Activated CD4-positive, alpha-beta T cell treated with anti-CD3 and anti-CD28 coated beads, Interleukin-2, amount 50 U/mL, for 4 hours (primary cell): ENCODE measurements at regions not wholly inside any gene's neighbourhood (a gene's known extent, or its start where the extent isn't known, plus 50 kb on each side); places are given as distances from the start of the nearest gene placed in this dataset.
A peak's percentile ranks its signal among the peaks of the same experiment; 100 is the strongest.

ENCODE experiments used
- DNase-seq, 2 experiments: peaks; one replicate each; pipeline ENCODE4 v3.0.0-alpha.2; 2020

- DNase-seq = no peak
Observed at GRCh38 chr2:8484502-8485283, 197.2 kb upstream of the ID2 start.

GRCh38 chr2:8485736-8486135 is 196.1 kb upstream of the ID2 start:
- no peak for DNase-seq

DNA sequence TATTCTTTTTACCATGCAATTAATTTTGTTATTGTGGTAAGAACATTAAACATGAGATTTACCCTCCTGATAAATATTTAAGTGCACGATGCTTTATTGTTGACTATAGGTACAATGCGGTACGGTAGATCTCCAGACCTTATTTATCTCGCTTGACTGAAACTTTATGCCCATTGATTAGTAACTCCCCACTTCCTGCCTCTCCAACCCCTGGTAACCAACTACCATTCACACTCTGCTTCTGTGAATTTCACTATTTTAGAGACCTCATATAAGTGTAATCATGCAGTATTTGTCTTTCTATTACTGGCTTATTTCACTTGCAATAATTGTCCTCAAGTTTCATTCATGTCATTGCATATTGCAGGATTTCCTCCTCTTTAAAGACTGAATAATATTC is 195.7 kb upstream of the ID2 start:
- no peak for DNase-seq

- DNase-seq = no peak
Observed at GRCh38 chr2:8487461-8487932, 194.4 kb upstream of the ID2 start.

DNA sequence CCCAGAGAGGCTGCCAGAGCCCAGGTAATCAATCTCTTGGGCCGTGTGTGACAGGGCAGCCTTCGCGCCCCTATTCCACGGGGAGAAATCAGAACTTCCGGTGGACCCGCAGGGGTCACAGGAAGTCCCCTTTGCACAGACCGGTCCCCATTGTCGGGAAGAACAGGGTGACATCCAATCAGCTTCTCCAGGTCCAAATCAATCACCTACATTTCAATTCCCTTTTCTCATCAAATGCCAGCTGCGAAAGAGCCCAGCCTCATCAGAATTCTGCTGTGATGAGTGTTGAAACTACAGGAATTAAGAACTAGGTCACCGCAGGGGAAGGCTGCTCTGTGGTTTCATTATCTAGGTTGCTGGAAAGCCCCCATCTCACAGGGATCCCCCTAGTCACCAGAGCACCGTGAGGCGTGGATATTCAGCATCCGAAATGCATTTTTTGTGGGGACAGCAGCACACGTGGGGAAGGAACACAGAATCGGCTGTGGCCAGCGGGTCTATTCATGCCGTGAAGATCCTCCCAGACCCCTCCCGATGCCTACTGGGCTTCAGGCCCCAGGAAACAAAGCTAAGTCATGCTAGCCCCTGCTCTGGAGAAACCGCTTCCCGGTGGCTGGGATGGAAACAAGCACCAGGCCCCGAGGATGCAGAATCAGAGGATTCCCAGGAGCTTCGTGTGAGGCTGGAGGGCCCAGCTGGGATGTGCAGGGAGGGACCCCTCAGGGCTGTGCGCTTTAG is 193.7 kb upstream of the ID2 start:
- DNase-seq = peak; percentile 49 to 56

DNA sequence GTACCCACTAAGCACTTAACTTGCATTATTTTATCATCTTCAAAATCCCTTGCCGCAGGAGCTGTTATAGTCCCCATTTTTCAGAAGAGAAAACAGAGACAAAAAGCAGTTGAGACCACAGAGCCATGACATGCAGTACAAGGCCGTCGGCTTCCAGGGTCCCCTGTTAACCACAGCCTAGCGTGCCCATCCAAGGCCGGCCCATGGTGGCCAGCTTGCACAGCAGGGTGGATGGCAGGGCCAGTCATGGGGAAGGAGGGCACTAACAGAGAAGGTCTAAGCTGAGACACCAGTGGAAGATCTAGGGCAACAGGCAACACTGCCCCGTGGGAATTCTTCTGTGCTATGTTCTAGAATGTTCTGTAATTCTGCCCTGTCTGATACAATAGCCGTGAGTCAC is 192.6 kb upstream of the ID2 start:
- no peak for DNase-seq

DNA sequence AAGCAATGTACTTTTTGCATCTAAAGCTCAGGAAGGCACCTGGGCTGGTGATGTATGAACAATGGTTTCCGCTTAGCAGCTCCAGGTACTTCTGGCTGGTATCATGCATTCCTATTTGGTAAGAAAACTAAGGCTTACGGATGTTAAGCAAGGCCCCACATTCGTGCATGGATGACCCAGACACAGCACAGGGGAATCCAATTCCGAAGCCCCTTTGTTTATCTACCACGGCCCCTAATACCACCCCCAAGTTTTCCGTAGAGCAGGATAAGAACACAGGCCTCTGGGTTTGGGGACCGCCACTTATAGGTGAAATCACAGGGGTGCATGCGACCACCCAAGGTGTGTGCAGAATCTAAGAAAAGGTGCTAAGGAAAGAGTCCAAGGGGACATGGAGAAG is 192.1 kb upstream of the ID2 start:
- no peak for DNase-seq

GRCh38 chr2:8490166-8490721 is 191.6 kb upstream of the ID2 start:
- DNase-seq = no peak

DNA sequence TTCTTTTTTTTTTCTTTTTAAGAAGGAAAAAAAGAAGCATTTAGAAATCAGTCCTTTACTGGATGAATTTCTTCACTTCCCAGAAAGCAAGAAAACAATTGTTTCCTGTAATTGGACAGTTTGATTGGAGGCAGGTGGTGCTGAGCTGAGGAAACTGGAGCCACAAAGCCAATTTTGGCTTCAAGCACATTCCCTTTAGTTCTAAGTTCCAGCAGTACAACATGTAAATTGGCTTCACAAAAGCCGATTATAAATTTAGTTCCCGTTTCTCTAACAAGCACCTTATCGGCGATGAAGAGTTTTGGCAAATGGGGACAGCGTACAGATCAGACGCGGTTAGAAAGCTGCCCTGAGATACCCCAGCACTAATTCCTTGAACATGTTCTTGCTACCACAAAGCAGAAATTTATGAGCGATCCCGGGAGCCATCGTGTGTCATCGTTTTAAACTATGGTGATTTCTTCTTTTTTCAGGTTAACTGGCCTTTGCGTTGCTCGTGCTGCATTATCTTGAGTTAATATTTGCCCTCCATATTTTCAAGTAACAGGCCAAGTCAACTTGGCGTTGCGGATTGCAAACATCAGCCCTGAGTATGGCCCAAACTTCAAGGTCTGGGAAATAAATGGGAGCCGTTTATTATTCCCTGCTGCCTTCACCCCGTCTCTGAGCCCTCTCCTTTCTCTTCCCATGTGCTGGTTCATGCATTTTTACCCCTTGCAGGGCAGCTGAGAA is 190.4 kb upstream of the ID2 start:
- DNase-seq = no peak

GRCh38 chr2:8494151-8494550 is 187.7 kb upstream of the ID2 start:
- DNase-seq = no peak

DNA sequence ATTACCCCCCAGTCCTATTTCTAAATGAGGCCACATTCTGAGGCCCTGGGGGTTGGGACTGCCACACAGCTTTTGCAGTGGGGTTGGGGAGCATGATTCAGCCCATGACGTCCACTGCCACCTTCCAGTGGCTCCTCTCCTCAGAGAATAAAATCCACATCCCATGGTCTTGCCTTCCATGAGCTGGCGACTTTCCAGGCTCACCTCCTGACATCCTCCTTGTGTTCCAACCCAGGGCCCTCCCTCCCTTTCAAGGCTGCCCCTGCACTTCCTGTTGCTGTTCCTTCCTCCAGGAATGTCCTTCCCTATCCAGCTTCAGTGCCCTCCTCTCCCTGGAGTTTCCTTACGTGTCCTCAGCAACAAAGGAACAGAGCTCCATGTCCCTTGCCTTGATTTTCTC is 187.3 kb upstream of the ID2 start:
- no peak for DNase-seq

GRCh38 chr2:8495189-8495989 is 186.5 kb upstream of the ID2 start:
- DNase-seq = no peak

DNA sequence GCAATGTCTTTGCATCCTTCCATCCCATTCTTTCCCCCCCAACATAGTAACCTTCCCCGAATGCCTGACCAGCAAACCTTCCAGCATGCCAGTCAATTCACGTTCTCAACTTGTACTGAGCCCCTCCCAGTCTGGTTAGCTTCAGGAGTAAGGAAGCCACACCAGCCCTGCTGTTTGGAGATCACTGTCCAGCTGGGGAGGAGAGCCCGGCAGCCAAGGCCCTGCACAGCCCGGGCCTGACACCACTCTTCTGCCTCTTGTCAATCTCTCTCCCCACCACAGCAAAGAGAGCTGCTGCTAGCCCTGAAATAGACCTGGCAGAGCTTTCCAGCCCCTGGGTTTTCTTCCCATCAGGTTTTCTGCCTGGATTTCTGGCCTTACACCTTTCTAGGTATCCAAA is 185.8 kb upstream of the ID2 start:
- DNase-seq = no peak

DNA sequence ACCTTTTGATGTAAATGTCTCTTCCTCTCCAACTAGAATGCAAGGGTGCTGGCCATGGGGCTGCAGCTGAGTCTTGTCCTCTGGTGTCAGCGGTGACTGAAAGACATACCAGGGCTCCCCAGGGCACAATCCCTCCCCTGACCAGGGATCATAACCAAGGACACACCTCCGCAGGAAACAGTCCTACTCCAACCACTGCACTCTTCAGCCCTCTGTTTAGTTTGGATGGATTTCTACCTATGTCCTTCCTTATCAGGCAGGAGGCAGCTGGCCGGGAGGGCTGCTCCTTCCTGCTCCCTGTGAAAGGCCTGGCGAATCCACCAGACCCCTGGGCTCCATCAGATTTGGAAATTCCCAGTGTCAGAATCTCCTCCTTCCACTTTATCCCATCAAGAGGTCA is 185.2 kb upstream of the ID2 start:
- no peak for DNase-seq

DNA sequence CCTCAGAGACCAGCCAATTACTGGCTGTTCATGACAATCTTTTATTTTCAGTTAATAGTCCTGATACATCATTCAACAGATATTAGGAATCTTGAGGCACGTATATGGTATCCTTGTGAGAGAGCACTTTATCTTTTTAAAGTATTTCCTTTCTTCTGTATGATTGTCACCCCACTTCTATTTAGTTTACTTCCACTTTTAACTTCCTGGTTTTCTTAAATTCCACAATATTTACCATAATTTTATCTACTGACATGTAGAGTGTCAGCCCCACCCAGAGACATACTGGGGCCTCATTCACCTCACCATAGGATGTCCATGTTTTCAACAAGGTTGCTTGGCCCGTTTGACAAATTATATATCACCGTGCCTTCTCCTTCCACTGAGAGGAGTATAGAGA is 182.9 kb upstream of the ID2 start:
- DNase-seq = no peak

DNA sequence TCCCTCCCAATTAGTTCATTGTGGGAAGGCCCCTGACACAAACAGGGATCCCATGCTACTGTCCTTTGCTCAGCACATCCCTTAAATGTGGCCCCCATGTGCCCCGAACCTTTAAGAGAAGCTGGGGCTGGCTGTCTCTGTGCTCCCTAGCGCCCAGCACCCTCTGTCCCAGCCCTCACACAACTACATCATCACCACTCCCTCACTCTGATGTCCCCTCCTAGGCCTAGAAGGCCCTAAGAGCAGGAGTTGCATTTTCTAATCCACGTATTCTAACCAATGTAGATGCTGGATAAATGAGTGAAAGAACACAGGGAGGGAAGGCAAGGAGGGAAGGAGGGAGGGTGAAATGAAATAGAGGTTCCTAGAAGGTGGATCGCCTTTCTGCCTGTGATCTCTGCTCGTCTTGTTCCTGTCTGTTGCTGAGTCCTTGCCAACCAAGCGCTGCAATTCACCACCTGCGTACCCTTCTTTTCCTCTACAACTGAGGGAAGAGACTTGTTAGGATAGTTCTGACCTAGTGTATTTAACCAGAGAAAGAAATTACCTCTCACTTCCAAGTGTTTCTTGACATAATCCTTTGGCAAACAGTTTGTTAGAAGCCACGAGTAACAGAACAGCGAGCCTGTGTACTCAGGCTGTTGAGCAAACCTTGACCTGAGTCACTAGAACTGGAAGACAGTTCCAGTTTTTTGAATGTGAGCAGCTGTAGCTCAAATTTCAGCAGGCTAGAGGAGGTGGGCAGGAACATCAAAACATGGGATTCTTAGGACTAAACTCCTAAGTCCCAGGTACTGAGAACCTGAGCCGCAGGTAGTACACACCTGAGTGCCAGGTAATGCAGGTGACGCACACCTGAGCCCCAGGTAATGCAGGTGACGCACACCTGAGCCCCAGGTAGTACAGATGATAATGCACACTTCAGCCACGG is 181.5 kb upstream of the ID2 start:
- no peak for DNase-seq

- no peak for DNase-seq
Observed at GRCh38 chr2:8501061-8501720, 180.7 kb upstream of the ID2 start.

GRCh38 chr2:8502316-8502715 is 179.5 kb upstream of the ID2 start:
- no peak for DNase-seq

DNA sequence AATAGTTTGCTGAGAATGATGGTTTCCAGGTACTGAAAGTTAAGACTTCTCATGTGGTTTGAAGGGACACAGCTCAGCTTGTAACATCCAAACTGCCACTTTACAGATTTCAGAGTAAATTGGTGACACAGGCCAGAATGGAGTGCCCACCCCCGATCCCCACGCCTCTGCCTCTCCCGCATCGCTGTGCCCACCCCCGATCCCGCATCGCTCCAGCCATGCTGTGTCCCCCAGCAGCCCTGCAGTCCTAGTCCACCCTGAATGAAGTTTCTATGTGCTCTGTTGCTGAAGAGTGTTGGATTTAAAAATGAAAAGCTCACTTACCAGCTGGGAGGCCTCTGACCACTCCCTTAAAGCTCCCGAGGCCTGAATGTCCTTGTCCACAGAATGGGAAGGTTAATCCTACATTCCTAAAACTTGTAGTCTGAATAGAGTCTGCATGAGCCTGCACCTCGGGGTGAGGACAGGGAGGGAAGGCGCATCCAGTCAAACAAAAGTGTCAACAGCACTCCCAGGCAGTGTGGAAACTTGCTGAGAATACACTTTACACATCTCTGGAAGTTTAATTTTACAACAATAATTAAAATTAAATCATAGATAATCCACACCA is 176.4 kb upstream of the ID2 start:
- DNase-seq = no peak

DNA sequence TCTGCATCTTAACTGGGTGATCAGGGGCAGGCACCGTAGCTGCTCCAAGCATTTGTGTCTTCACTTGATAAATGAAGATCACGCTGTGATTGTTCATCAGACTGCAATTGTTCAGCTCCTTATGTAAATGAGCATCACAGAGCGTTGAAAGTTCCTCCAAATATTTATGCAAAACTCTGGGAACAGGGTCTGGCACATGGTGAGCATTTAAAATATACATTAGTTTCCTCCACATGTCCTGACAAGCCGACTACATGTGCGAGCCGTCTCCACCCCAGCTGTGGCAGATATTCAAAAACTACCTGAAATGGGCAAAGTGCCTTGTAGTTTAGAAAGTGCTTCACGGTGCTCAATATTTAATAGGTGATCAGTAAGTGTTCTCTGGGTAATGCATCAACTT is 175.1 kb upstream of the ID2 start:
- no peak for DNase-seq
